K562 (cell line): ENCODE measurements at regions not wholly inside any gene's neighbourhood (a gene's known extent, or its start where the extent isn't known, plus 50 kb on each side); places are given as distances from the start of the nearest gene placed in this dataset.

ENCODE experiments used
- ATAC-seq: fragments of 200-7000 bp; cut with Tn5 transposase; 3 replicates; pipeline ENCODE4 v1.9.1; 2020; ENCODE audit warnings: moderate library complexity
- BruUV-seq: library from RNA; stranded (reverse); fragments of 400-500 nt; replicated peaks from 2 replicates; lab custom pipeline; 2021; lab: Mats Ljungman, UMichigan
- CTCF ChIA-PET: fragments of 300-600 bp; formaldehyde crosslinking; extraction: SDS; loops from one replicate; lab custom pipeline; 2021; ENCODE audit warnings: low intra/inter-chr PET ratio; lab: Yijun Ruan, JAX
- POLR2A ChIA-PET: fragments of 300-600, 350-650 bp; sonication (Branson Sonifier 250); formaldehyde crosslinking; extraction: SDS; loops from one replicate; lab custom pipeline; 2021; ENCODE audit warnings: antibody characterized with exemption, inconsistent platforms; lab: Yijun Ruan, JAX
- DNase-seq, 4 experiments: peaks; one replicate each; pipeline versions ENCODE4 v3.0.0 to v3.0.0-alpha.2; 2011 to 2018; ENCODE audit warnings: low spot score in 3 of 4, mixed read lengths in 3 of 4; ENCODE audit errors: extremely low read depth in 1 of 4
- FAIRE-seq: peaks from 2 replicates; lab custom pipeline; 2011; peaks lifted over from hg19 to GRCh38; lab: Jason Lieb, UNC
- H2AFZ ChIP-seq: 2 replicates; pipeline ENCODE4 v1.6.0; 2011; ENCODE audit warnings: low read depth, low read length, control low read depth, inconsistent platforms
- H3K27ac ChIP-seq: fragments of 200-600 bp; 3 replicates; pipeline ENCODE4 v1.8.0; 2011; ENCODE audit warnings: low read depth, mild to moderate bottlenecking, control low read depth, inconsistent platforms, low read length, moderate library complexity, mixed read lengths; ENCODE audit errors: extremely low read depth
- H3K27me3 ChIP-seq, 2 experiments: fragments of 300-600 bp in 1 of 2; 2 replicates in 1 of 2; 3 replicates in 1 of 2; pipeline versions ENCODE4 v1.6.0 to v1.8.0; 2011; ENCODE audit warnings: inconsistent platforms in 2 of 2, low read length in 2 of 2, mild to moderate bottlenecking in 1 of 2, mixed read lengths in 1 of 2, moderate library complexity in 1 of 2; ENCODE audit not compliant: control insufficient read depth in 2 of 2, insufficient read depth in 2 of 2
- H3K36me3 ChIP-seq: fragments of 300-600 bp; 3 replicates; pipeline ENCODE4 v1.8.0; 2011; ENCODE audit warnings: mild to moderate bottlenecking, low read length, inconsistent platforms; ENCODE audit not compliant: control insufficient read depth, insufficient read depth
- H3K4me1 ChIP-seq, 2 experiments: fragments of 200-600 bp in 1 of 2; replicated peaks in 1 of 2; 2 replicates in 1 of 2; 3 replicates in 1 of 2; pipeline versions ENCODE4 v1.5.1 to v1.8.0; 2011; ENCODE audit warnings: inconsistent platforms in 2 of 2, low read length in 2 of 2, mild to moderate bottlenecking in 1 of 2, mixed read lengths in 1 of 2, moderate library complexity in 1 of 2; ENCODE audit not compliant: control insufficient read depth in 2 of 2, insufficient read depth in 2 of 2
- H3K4me2 ChIP-seq: 2 replicates; pipeline ENCODE4 v1.6.1; 2011; ENCODE audit warnings: low read length, control low read depth, inconsistent platforms, mixed read lengths; ENCODE audit not compliant: insufficient read depth
- H3K4me3 ChIP-seq: fragments of 200-600 bp; sonication (generic), shearing (Covaris generic); 2 replicates; pipeline ENCODE4 v1.5.1; 2016; ENCODE audit warnings: control low read depth, inconsistent platforms
- H3K79me2 ChIP-seq: fragments of 200-600 bp; 3 replicates; pipeline ENCODE4 v1.8.0; 2011; ENCODE audit warnings: low read length, inconsistent platforms; ENCODE audit not compliant: control insufficient read depth, insufficient read depth
- H3K9ac ChIP-seq, 2 experiments: 2 replicates each; pipeline versions ENCODE4 v1.6.0 to v1.6.1; 2011; ENCODE audit warnings: low read depth in 2 of 2, low read length in 2 of 2, control low read depth in 1 of 2, inconsistent platforms in 1 of 2, mild to moderate bottlenecking in 1 of 2, mixed read lengths in 1 of 2; ENCODE audit not compliant: insufficient read depth in 1 of 2
- H3K9me1 ChIP-seq: one replicate; pipeline ENCODE4 v1.6.0; 2011; ENCODE audit warnings: inconsistent platforms, mild to moderate bottlenecking, low read length, moderate library complexity; ENCODE audit not compliant: control insufficient read depth, insufficient read depth
- H3K9me3 ChIP-seq: replicated peaks from 2 replicates; pipeline ENCODE4 v1.5.1; 2011; ENCODE audit warnings: low read depth, low read length, inconsistent platforms; ENCODE audit not compliant: control insufficient read depth, insufficient read depth
- H4K20me1 ChIP-seq: replicated peaks from 2 replicates; pipeline ENCODE4 v1.6.1; 2011; ENCODE audit warnings: low read length, inconsistent platforms, mixed read lengths; ENCODE audit not compliant: control insufficient read depth, insufficient read depth
- DMBX1 ChIP-seq: fragments of 250-450 bp; sonication (Bioruptor Pico); IDR thresholded peaks from 2 replicates; pipeline ENCODE4 v1.8.0; 2022; ENCODE audit warnings: inconsistent platforms, mild to moderate bottlenecking, moderate library complexity, borderline replicate concordance
- GTF3C2 ChIP-seq: IDR thresholded peaks from 3 replicates; pipeline ENCODE4 v1.6.1; 2011; ENCODE audit warnings: borderline replicate concordance, mild to moderate bottlenecking, moderate library complexity; ENCODE audit not compliant: insufficient read length; ENCODE audit errors: extremely low read depth
- LEF1 ChIP-seq: fragments of 450-650 bp; IDR thresholded peaks from 2 replicates; pipeline ENCODE4 v1.6.1; 2016; ENCODE audit warnings: mild to moderate bottlenecking
- NCOA2 ChIP-seq, 2 experiments: fragments of 450-650 bp; IDR thresholded peaks; 2 replicates each; pipeline ENCODE4 v1.6.1; 2018; ENCODE audit warnings: mild to moderate bottlenecking in 2 of 2, moderate library complexity in 1 of 2; ENCODE audit not compliant: partially characterized antibody in 2 of 2
- NONO ChIP-seq, 2 experiments: fragments of 200-400 bp in 1 of 2; fragments of 450-650 bp in 1 of 2; formaldehyde crosslinking in 1 of 2; IDR thresholded peaks; 2 replicates each; pipeline ENCODE4 v1.6.1; 2017; ENCODE audit warnings: low read depth in 2 of 2, mild to moderate bottlenecking in 2 of 2, moderate library complexity in 2 of 2, low read length in 1 of 2
- PURB ChIP-seq: sonication (generic); formaldehyde crosslinking; IDR thresholded peaks from 2 replicates; pipeline ENCODE4 v1.9.0; 2021; ENCODE audit warnings: low read depth, mild to moderate bottlenecking, missing genetic modification reagents
- RFX1 ChIP-seq: fragments of 450-650 bp; IDR thresholded peaks from 2 replicates; pipeline ENCODE4 v1.6.1; 2016; ENCODE audit warnings: mild to moderate bottlenecking, moderate library complexity
- ZBED1 ChIP-seq: IDR thresholded peaks from 2 replicates; pipeline ENCODE4 v1.6.1; 2014
- ZNF12 ChIP-seq: sonication (generic); formaldehyde crosslinking; IDR thresholded peaks from 2 replicates; pipeline ENCODE4 v1.4.0; 2020; ENCODE audit warnings: mild to moderate bottlenecking, missing genetic modification reagents
- ZNF280A ChIP-seq: fragments of 450-650 bp; IDR thresholded peaks from 2 replicates; pipeline ENCODE4 v1.6.1; 2018; ENCODE audit warnings: mild to moderate bottlenecking, low read depth; ENCODE audit not compliant: partially characterized antibody
- ZNF699 ChIP-seq: fragments of 250-450 bp; sonication (Bioruptor Pico); IDR thresholded peaks from 2 replicates; pipeline ENCODE4 v1.8.0; 2021; ENCODE audit warnings: mild to moderate bottlenecking, moderate library complexity; ENCODE audit not compliant: insufficient replicate concordance
- WGBS: fragments of 100-300 bp; shearing (Covaris generic); methylation state at CpG from one replicate; pipeline ENCODE4 v1.1.6; 2016; ENCODE audit warnings: low coverage, mixed read lengths; ENCODE audit not compliant: insufficient coverage; ENCODE audit errors: missing lambda C conversion rate; 5-methylcytosine and 5-hydroxymethylcytosine counted together
- in situ Hi-C: fragments of 300-500 bp; cut with MboI; formaldehyde crosslinking; loops from 4 replicates; pipeline ENCODE4 v1.15.0; 2018; ENCODE audit warnings: inconsistent platforms, mixed read lengths
- intact Hi-C: fragments of 100-400 bp; cut with micrococcal nuclease; formaldehyde crosslinking; loops from 2 replicates; pipeline ENCODE4 v1.14.2; 2022
- TF ChIP-seq, protein P1 (sequence below): fragments of 250-450 bp; sonication (Bioruptor Pico); IDR thresholded peaks from 2 replicates; pipeline ENCODE4 v1.5.0; 2021; ENCODE audit warnings: mild to moderate bottlenecking, moderate library complexity

DNA sequence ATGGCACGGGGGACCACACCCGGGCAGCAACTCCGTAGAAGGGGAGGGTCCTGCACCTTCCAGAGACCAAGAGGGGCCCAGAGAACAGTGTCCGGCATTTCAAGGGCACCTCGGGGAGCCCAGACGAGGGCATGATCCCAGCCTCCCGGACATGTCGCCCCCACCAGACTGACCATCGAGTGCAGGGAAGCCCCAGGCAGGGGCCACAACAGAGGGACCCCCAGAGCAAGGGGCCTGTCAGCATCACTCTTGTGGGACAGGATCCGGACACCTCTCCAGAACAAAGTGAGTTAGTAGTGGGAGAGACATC, 50.4 kb upstream of the CTDP1 start:
- Histone ChIP-seq H2AFZ (no peak overlapping the region), H4K20me1 (no peaks in the 10 kb centered on the region), H3K9ac (no peak overlapping the region), H3K4me1 (peaks cover 5 to 25% of the 10 kb centered on the region in 2 experiments; a peak in 3 of 5 replicates), H3K4me2 (no peak overlapping the region), H3K4me3 (no peak overlapping the region), H3K9me3 (no peaks in the 10 kb centered on the region; the same call in 1 of the 2 replicates), H3K9me1 (no peaks in the 10 kb centered on the region), H3K79me2 (no peaks in the 10 kb centered on the region), H3K27ac (no peak overlapping the region), H3K36me3 (no peaks in the 10 kb centered on the region), H3K27me3 (peaks cover 22 to 52% of the 10 kb centered on the region in 2 experiments; a peak in 4 of 5 replicates)
- DNase-seq (no peak), FAIRE-seq (no peak), ATAC-seq (no peak)
- intact Hi-C loops, result loop anchor here (5.0 kb wide), 1 partner anchor 92 kb away; no protein-coding TSS in a partner anchor
- ChIA-PET POLR2A (no interaction called here), CTCF (no interaction called here)
- 2% methylated on average over 10 of the region's 10 CpGs for whole genome bisulfite sequencing
- in situ Hi-C loops, result loop anchor here (5.0 kb wide), 1 partner anchor 82 kb away; no protein-coding TSS in a partner anchor
- BruUV-seq, result no TSS peak
- no peak for TF ChIP-seq ZNF280A
- TF ChIP-seq, protein P1, sequence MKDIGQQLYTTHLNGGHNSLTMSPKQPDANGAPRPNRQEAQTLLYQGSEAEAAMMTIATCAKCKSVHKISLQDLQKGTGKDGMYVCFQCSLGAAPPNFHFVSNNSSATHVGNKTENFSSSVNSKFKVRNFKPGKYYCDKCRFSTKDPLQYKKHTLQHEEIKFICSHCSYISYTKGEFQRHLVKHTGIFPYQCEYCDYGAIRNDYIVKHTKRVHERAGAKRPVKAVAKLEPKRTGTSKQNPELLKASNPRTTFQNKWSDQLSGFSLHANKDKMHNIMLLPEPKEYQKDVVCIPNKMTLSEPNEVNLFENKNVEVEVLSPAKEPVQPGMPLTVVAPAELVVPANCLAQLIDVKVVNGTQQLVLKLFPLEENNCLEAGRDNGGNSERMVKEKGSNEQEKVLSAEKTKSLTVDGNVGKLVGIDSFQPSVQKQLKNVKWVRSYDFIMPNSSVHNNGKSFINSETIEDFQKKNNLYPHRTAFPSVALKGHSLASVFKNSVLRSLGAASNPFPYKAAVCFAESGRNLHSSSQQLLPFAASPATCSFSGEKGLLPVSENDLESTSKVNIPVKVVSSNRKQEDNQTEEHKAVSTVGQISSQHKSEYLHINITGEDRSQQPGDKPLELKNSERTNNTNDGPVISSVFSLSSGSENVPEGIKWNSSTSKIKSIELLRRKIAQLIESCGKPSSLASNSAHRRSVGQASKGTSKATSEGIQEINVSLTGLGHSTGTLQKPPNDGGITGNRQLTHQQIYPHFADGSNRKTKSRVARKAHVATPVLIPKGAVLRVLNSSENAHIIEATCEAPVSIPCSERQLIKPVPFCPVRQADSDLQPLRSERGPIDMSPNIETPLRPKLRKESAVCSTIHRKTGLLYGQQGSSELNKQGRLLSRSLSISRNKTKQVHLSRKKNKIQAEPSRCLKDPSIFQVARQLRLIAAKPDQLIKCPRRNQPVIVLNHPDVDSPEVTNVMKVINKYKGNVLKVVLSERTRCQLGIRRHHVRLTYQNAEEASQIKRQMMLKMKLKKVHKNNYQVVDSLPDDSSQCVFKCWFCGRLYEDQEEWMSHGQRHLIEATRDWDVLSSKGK (CRISPR knock-in tag), result no peak
- no peak for TF ChIP-seq ZNF699 (CRISPR knock-in tag)
- no peak for TF ChIP-seq NCOA2 (IDR thresholded peaks at IDR 0.05; ENCODE audit: partially characterized antibody in 2 of 2)
- TF ChIP-seq DMBX1, result no peak
- TF ChIP-seq NONO (IDR thresholded peaks at IDR 0.05; ENCODE audit: low read depth in 2 of 2, low read length in 1 of 2), result no peak
- TF ChIP-seq RFX1, result no peak
- no peak for TF ChIP-seq PURB (CRISPR knock-in tag)
- TF ChIP-seq LEF1, result no peak
- TF ChIP-seq GTF3C2, result no peak
- no peak for TF ChIP-seq ZBED1
- TF ChIP-seq ZNF12 (CRISPR knock-in tag), result no peak
